ENCODE measurements at regions not wholly inside any gene's neighbourhood (a gene's known extent, or its start where the extent isn't known, plus 50 kb on each side); places are given as distances from the start of the nearest gene placed in this dataset.
A peak's percentile ranks its signal among the peaks of the same experiment; 100 is the strongest.

- ChIA-PET CTCF (no interaction called here), POLR2A (ENCODE audit: low non-redundant PET) (no interaction called here)
- H3K4me1 ChIP-seq (ENCODE audit: insufficient read depth, low read length, poor library complexity, severe bottlenecking), result peaks cover 13% of the 10 kb centered on the region
- H3K4me3 ChIP-seq (ENCODE audit: low read depth, low read length, poor library complexity, severe bottlenecking), result no peak overlapping the region
- intact Hi-C loops (cut with micrococcal nuclease; ENCODE audit: unreplicated experiment), result no loop called here
- H3K27me3 ChIP-seq (replicated peaks; ENCODE audit: insufficient read depth, low read depth, low read length, poor library complexity), result peaks cover 17% of the 10 kb centered on the region
- H3K36me3 ChIP-seq (ENCODE audit: insufficient read depth, low read length, poor library complexity, severe bottlenecking), result no peaks in the 10 kb centered on the region
- no peak for DNase-seq (ENCODE audit: low spot score)
- BruUV-seq (replicated peaks), result no TSS peak
- no peak overlapping the region for H3K27ac ChIP-seq (ENCODE audit: low read depth, low read length, poor library complexity, severe bottlenecking)
- no peaks in the 10 kb centered on the region for H3K9me3 ChIP-seq (ENCODE audit: low read depth, low read length, poor library complexity, severe bottlenecking)
- no peak for TF ChIP-seq EZH2 (IDR thresholded peaks at IDR 0.05; ENCODE audit: borderline replicate concordance, low read depth, low read length, poor library complexity, severe bottlenecking)
- no peak for TF ChIP-seq CTCF (conservative IDR thresholded peaks at IDR 0.05; ENCODE audit: low read depth, low read length)
Measured at GRCh38 chr1:245074898-245075297, 79.9 kb upstream of the KIF26B start.

GRCh38 chr1:245074232-245074747 is 80.5 kb upstream of the KIF26B start:
- H3K27ac ChIP-seq (ENCODE audit: low read depth, low read length, poor library complexity, severe bottlenecking), result no peak overlapping the region
- H3K4me1 ChIP-seq (ENCODE audit: insufficient read depth, low read length, poor library complexity, severe bottlenecking), result peaks cover 13% of the 10 kb centered on the region
- H3K27me3 ChIP-seq (replicated peaks; ENCODE audit: insufficient read depth, low read depth, low read length, poor library complexity), result peaks cover 11% of the 10 kb centered on the region
- no TSS peak for BruUV-seq (replicated peaks)
- peak; percentile 78 for DNase-seq (ENCODE audit: low spot score)
- ChIA-PET CTCF (interaction anchor here (0.6 kb wide), 1 partner anchor 10 kb away, joined by 14 read pairs; no protein-coding TSS in a partner anchor), POLR2A (ENCODE audit: low non-redundant PET) (no interaction called here)
- no peaks in the 10 kb centered on the region for H3K36me3 ChIP-seq (ENCODE audit: insufficient read depth, low read length, poor library complexity, severe bottlenecking)
- no peak for TF ChIP-seq CTCF (conservative IDR thresholded peaks at IDR 0.05; ENCODE audit: low read depth, low read length)
- no peak for TF ChIP-seq EZH2 (IDR thresholded peaks at IDR 0.05; ENCODE audit: borderline replicate concordance, low read depth, low read length, poor library complexity, severe bottlenecking)
- no peak overlapping the region for H3K4me3 ChIP-seq (ENCODE audit: low read depth, low read length, poor library complexity, severe bottlenecking)
- no peaks in the 10 kb centered on the region for H3K9me3 ChIP-seq (ENCODE audit: low read depth, low read length, poor library complexity, severe bottlenecking)
- intact Hi-C loops (cut with micrococcal nuclease; ENCODE audit: unreplicated experiment), result no loop called here

- Histone ChIP-seq H3K4me1 (ENCODE audit: insufficient read depth, low read length, poor library complexity, severe bottlenecking) (peaks cover 13% of the 10 kb centered on the region), H3K27me3 (replicated peaks; ENCODE audit: insufficient read depth, low read depth, low read length, poor library complexity) (no peaks in the 10 kb centered on the region), H3K27ac (ENCODE audit: low read depth, low read length, poor library complexity, severe bottlenecking) (no peak overlapping the region), H3K4me3 (ENCODE audit: low read depth, low read length, poor library complexity, severe bottlenecking) (no peak overlapping the region), H3K36me3 (ENCODE audit: insufficient read depth, low read length, poor library complexity, severe bottlenecking) (no peaks in the 10 kb centered on the region), H3K9me3 (ENCODE audit: low read depth, low read length, poor library complexity, severe bottlenecking) (no peaks in the 10 kb centered on the region)
- ChIA-PET POLR2A (ENCODE audit: low non-redundant PET) (no interaction called here), CTCF (no interaction called here)
- BruUV-seq (replicated peaks), result no TSS peak
- DNase-seq (ENCODE audit: low spot score), result no peak
- TF ChIP-seq CTCF (conservative IDR thresholded peaks at IDR 0.05; ENCODE audit: low read depth, low read length) (no peak), EZH2 (IDR thresholded peaks at IDR 0.05; ENCODE audit: borderline replicate concordance, low read depth, low read length, poor library complexity, severe bottlenecking) (no peak)
- intact Hi-C loops (cut with micrococcal nuclease; ENCODE audit: unreplicated experiment), result no loop called here
Measured at GRCh38 chr1:245070836-245071615, 83.8 kb upstream of the KIF26B start.
